HCT116 (cell line): ENCODE measurements at regions not wholly inside any gene's neighbourhood (a gene's known extent, or its start where the extent isn't known, plus 50 kb on each side); places are given as distances from the start of the nearest gene placed in this dataset.

Experiments used
- ATAC-seq: fragments of 200-7000 bp; cut with Tn5 transposase; 2 replicates; pipeline ENCODE4 v1.9.1; 2020; ENCODE audit warnings: mild to moderate bottlenecking, moderate library complexity
- BruUV-seq: library from RNA; stranded (reverse); fragments of 400-500 nt; replicated peaks from 2 replicates; lab custom pipeline; 2021; lab: Mats Ljungman, UMichigan
- CTCF ChIA-PET: fragments of 300-600 bp; sonication (Branson Sonifier 250); formaldehyde crosslinking; loops from one replicate; lab custom pipeline; 2021; ENCODE audit warnings: antibody characterized with exemption; lab: Charles Lee
- POLR2A ChIA-PET: fragments of 300-600, 350-600 bp; sonication (Branson Sonifier 250); formaldehyde crosslinking; loops from one replicate; lab custom pipeline; 2021; ENCODE audit warnings: antibody characterized with exemption; lab: Charles Lee
- RAD21 ChIA-PET, 2 experiments: fragments of 300-600 bp; sonication (Branson Sonifier 250); formaldehyde crosslinking; loops; one replicate each; lab custom pipeline; 2023; ENCODE audit warnings: low total read pairs in 2 of 2; ENCODE audit not compliant: uncharacterized antibody in 2 of 2, unreplicated experiment in 2 of 2, low non-redundant PET in 1 of 2; lab: Charles Lee
- DNase-seq: peaks from one replicate; pipeline ENCODE4 v3.0.0-alpha.2; 2010; ENCODE audit warnings: low read depth, low spot score
- H2AFZ ChIP-seq: fragments of 200-600 bp; shearing (Covaris generic), sonication (generic); 2 replicates; pipeline ENCODE4 v1.6.1; 2017; ENCODE audit warnings: low read depth, mixed run types, mixed read lengths, antibody characterized with exemption, low read length; ENCODE audit not compliant: poor library complexity, severe bottlenecking
- H3K27ac ChIP-seq: 2 replicates; pipeline ENCODE4 v1.5.1; 2012; ENCODE audit warnings: low read depth, low read length
- H3K27me3 ChIP-seq: fragments of 200-600 bp; sonication (generic); 2 replicates; pipeline ENCODE4 v1.6.1; 2016; ENCODE audit warnings: mixed run types, low read length, mixed read lengths; ENCODE audit not compliant: insufficient read depth
- H3K36me3 ChIP-seq, 2 experiments: fragments of 200-500 bp in 1 of 2; fragments of 200-600 bp in 1 of 2; sonication (Bioruptor generic) in 1 of 2; sonication (generic) in 1 of 2; 2 replicates each; pipeline versions ENCODE4 v1.5.1 to v1.6.1; 2014 to 2016; ENCODE audit warnings: low read length in 2 of 2, inconsistent platforms in 1 of 2, mixed read lengths in 1 of 2, mixed run types in 1 of 2; ENCODE audit not compliant: insufficient read depth in 2 of 2, control insufficient read depth in 1 of 2
- H3K4me1 ChIP-seq, 2 experiments: fragments of 200-600 bp in 1 of 2; sonication (generic) in 1 of 2; 2 replicates each; pipeline versions ENCODE4 v1.5.1 to v1.6.1; 2012 to 2017; ENCODE audit warnings: low read length in 2 of 2, inconsistent platforms in 1 of 2, mild to moderate bottlenecking in 1 of 2, mixed read lengths in 1 of 2, mixed run types in 1 of 2, moderate library complexity in 1 of 2; ENCODE audit not compliant: insufficient read depth in 2 of 2, control insufficient read depth in 1 of 2
- H3K4me2 ChIP-seq: fragments of 200-600 bp; sonication (generic); 2 replicates; pipeline ENCODE4 v1.6.1; 2017; ENCODE audit warnings: mixed run types, low read length, mixed read lengths
- H3K4me3 ChIP-seq, 2 experiments: fragments of 200-600 bp in 1 of 2; sonication (generic) in 1 of 2; replicated peaks in 1 of 2; 2 replicates each; pipeline ENCODE4 v1.5.1; 2011 to 2016; ENCODE audit warnings: low read length in 2 of 2, control low read depth in 1 of 2, low read depth in 1 of 2, mild to moderate bottlenecking in 1 of 2, mixed read lengths in 1 of 2, mixed run types in 1 of 2
- H3K79me2 ChIP-seq: fragments of 200-600 bp; sonication (generic); 2 replicates; pipeline ENCODE4 v1.6.1; 2017; ENCODE audit warnings: mild to moderate bottlenecking, mixed run types, low read length, moderate library complexity, mixed read lengths; ENCODE audit not compliant: insufficient read depth
- H3K9ac ChIP-seq: fragments of 200-600 bp; sonication (generic); 2 replicates; pipeline ENCODE4 v1.6.1; 2016; ENCODE audit warnings: low read length, mixed read lengths
- H3K9me2 ChIP-seq: fragments of 200-600 bp; sonication (generic), shearing (Covaris generic); 2 replicates; pipeline ENCODE4 v1.6.1; 2017; ENCODE audit warnings: mixed run types, mild to moderate bottlenecking, moderate library complexity; ENCODE audit not compliant: insufficient read depth
- H3K9me3 ChIP-seq, 2 experiments: fragments of 200-500 bp in 1 of 2; fragments of 200-600 bp in 1 of 2; sonication (Bioruptor generic) in 1 of 2; sonication (generic) in 1 of 2; 2 replicates each; pipeline ENCODE4 v1.6.1; 2014 to 2017; ENCODE audit warnings: low read length in 2 of 2, mixed read lengths in 2 of 2, inconsistent platforms in 1 of 2, low read depth in 1 of 2, mild to moderate bottlenecking in 1 of 2, mixed run types in 1 of 2, moderate library complexity in 1 of 2; ENCODE audit not compliant: control insufficient read depth in 1 of 2, insufficient read depth in 1 of 2
- H4K20me1 ChIP-seq: fragments of 200-600 bp; sonication (generic), shearing (Covaris generic); 2 replicates; pipeline ENCODE4 v1.6.1; 2017; ENCODE audit warnings: mixed run types, mild to moderate bottlenecking, moderate library complexity; ENCODE audit not compliant: insufficient read depth
- CEBPB ChIP-seq: IDR thresholded peaks from 2 replicates; pipeline ENCODE4 v1.6.1; 2012; ENCODE audit warnings: low read depth
- ELF1 ChIP-seq: IDR thresholded peaks from 2 replicates; pipeline ENCODE4 v1.6.1; 2012; ENCODE audit warnings: low read depth, borderline replicate concordance
- JUND ChIP-seq: IDR thresholded peaks from 2 replicates; pipeline ENCODE4 v1.6.1; 2012
- RAD21 ChIP-seq: IDR thresholded peaks from 2 replicates; pipeline ENCODE4 v1.6.1; 2012; ENCODE audit warnings: low read depth, mild to moderate bottlenecking
- SRF ChIP-seq: IDR thresholded peaks from 2 replicates; pipeline ENCODE4 v1.6.1; 2012; ENCODE audit warnings: low read depth
- ZNF274 ChIP-seq: fragments of 200-500 bp; sonication (Bioruptor generic); IDR thresholded peaks from 2 replicates; pipeline ENCODE4 v1.6.1; 2014; ENCODE audit warnings: mild to moderate bottlenecking, low read depth, low read length, inconsistent platforms
- intact Hi-C: fragments of 100-400 bp; cut with micrococcal nuclease; formaldehyde crosslinking; loops from 2 replicates; pipeline ENCODE4 v1.10.0; 2022
- TF ChIP-seq, protein P1 (sequence below): IDR thresholded peaks from 2 replicates; pipeline ENCODE4 v1.6.1; 2012

DNA sequence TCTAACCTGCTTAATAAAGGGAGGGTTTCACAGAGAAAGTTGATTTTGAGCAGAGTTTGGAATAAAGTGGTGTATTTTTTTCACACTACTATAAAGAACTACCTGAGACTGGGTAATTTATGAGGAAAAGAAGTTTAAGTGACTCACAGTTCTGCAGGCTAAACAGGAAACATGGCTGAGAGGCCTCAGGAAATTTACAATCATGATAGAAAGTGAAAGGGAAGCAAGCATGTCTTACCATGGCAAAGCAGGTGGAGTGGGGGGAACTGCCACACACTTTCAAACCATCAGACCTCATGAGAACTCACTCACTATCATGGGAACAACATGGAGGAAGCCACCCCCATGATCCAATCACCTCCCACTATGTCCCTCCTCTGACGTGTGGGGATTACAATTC, 546.7 kb downstream of the EPHA4 start:
- Histone ChIP-seq H2AFZ (no peak overlapping the region), H3K9me3 (no peaks in the 10 kb centered on the region), H3K4me1 (no peaks in the 10 kb centered on the region), H4K20me1 (no peaks in the 10 kb centered on the region), H3K27me3 (peaks cover 15% of the 10 kb centered on the region; the same call in 1 of the 2 replicates), H3K9ac (no peak overlapping the region), H3K27ac (no peak overlapping the region), H3K79me2 (no peaks in the 10 kb centered on the region), H3K36me3 (no peaks in the 10 kb centered on the region), H3K4me2 (no peak overlapping the region), H3K9me2 (no peaks in the 10 kb centered on the region), H3K4me3 (no peak overlapping the region)
- DNase-seq, result no peak
- CTCF ChIA-PET, result no interaction called here
- POLR2A ChIA-PET, result no interaction called here
- no peak for TF ChIP-seq ELF1
- TF ChIP-seq, protein P1, sequence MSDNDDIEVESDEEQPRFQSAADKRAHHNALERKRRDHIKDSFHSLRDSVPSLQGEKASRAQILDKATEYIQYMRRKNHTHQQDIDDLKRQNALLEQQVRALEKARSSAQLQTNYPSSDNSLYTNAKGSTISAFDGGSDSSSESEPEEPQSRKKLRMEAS, result no peak
- intact Hi-C loops, result no loop called here
- no peak for ATAC-seq
- RAD21 ChIA-PET, result no interaction called here
- BruUV-seq, result no TSS peak

DNA sequence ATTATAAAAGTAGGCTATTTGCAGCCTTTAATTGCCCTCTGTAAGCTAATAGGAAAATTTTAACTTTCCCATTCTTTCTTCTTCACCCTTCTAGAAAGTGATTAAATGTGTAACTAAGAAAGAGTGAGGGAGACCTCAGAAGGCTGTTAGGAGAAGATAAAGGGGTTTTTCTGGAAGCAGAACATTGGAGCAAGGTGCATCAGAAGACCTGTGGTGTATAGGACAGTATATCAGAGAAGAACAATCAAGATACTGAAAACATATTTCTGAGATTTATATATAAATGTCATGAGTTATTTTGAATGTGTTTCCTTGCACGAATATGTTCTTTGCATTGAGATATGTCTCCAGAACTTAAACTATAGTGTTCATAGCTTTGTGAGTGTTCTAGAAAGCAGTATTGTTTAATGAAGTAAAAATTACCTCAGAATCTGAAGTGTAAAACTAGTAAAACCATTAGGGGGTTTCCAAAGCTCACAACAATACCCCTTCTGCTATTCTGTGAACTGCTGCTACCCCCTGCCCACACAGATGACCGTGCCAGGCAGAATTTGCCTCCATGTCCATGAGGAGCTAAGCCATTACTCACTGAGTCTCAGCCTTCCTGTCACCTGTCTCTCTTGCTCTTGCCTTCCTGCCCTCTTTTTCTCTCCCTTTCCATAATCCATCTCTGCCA, 537.9 kb downstream of the EPHA4 start:
- no peaks in the 10 kb centered on the region for H3K9me2 ChIP-seq
- intact Hi-C loops, result no loop called here
- H3K27me3 ChIP-seq, result no peaks in the 10 kb centered on the region; the same call in 1 of the 2 replicates
- CTCF ChIA-PET, result no interaction called here
- no peak overlapping the region for H3K4me2 ChIP-seq
- H3K79me2 ChIP-seq, result no peaks in the 10 kb centered on the region
- POLR2A ChIA-PET, result no interaction called here
- H2AFZ ChIP-seq, result no peak overlapping the region
- BruUV-seq, result no TSS peak
- ATAC-seq (no peak), DNase-seq (no peak)
- no peak overlapping the region for H3K9ac ChIP-seq
- no peaks in the 10 kb centered on the region for H3K9me3 ChIP-seq
- no peak overlapping the region for H3K4me3 ChIP-seq
- H4K20me1 ChIP-seq, result no peaks in the 10 kb centered on the region
- RAD21 ChIA-PET, result no interaction called here
- H3K27ac ChIP-seq, result no peak overlapping the region
- no peaks in the 10 kb centered on the region for H3K36me3 ChIP-seq
- no peak for TF ChIP-seq SRF
- TF ChIP-seq ZNF274, result no peak
- TF ChIP-seq CEBPB, result no peak
- TF ChIP-seq ELF1, result no peak
- no peak for TF ChIP-seq RAD21
- TF ChIP-seq JUND, result no peak
- TF ChIP-seq, all 23 proteins: peak for 0
- no peaks in the 10 kb centered on the region for H3K4me1 ChIP-seq
